ENCODE measurements at regions not wholly inside any gene's neighbourhood (a gene's known extent, or its start where the extent isn't known, plus 50 kb on each side); places are given as distances from the start of the nearest gene placed in this dataset.

GRCh38 chr5:120155873-120156272, 308.2 kb upstream of the PRR16 start:
- Histone ChIP-seq H4K20me1 (ENCODE audit: insufficient read depth, low read length) (no peaks in the 10 kb centered on the region), H3K27me3 (ENCODE audit: insufficient read depth, low read length) (no peaks in the 10 kb centered on the region), H3K36me3 (ENCODE audit: insufficient read depth, low read length) (no peaks in the 10 kb centered on the region), H3K9me3 (ENCODE audit: low read depth, low read length) (no peaks in the 10 kb centered on the region), H3K4me2 (ENCODE audit: insufficient read depth, low read length) (no peak overlapping the region), H3K4me1 (ENCODE audit: insufficient read depth, low read length) (peaks cover 23% of the 10 kb centered on the region), H3K79me2 (ENCODE audit: insufficient read depth, low read length) (no peaks in the 10 kb centered on the region), H3K27ac (ENCODE audit: low read depth, low read length) (no peak overlapping the region), H2AFZ (ENCODE audit: low read length) (no peak overlapping the region), H3K4me3 (ENCODE audit: insufficient read depth, low read length) (no peak overlapping the region)
- no peak for DNase-seq (ENCODE audit: insufficient read length, low spot score, missing footprints)
- no peak for TF ChIP-seq CTCF (IDR thresholded peaks at IDR 0.05; ENCODE audit: extremely low read depth, low read depth, low read length)

GRCh38 chr5:120158211-120158610, 305.9 kb upstream of the PRR16 start:
- Histone ChIP-seq H3K79me2 (ENCODE audit: insufficient read depth, low read length) (no peaks in the 10 kb centered on the region), H4K20me1 (ENCODE audit: insufficient read depth, low read length) (no peaks in the 10 kb centered on the region), H3K36me3 (ENCODE audit: insufficient read depth, low read length) (no peaks in the 10 kb centered on the region), H2AFZ (ENCODE audit: low read length) (no peak overlapping the region), H3K4me3 (ENCODE audit: insufficient read depth, low read length) (no peak overlapping the region), H3K9me3 (ENCODE audit: low read depth, low read length) (no peaks in the 10 kb centered on the region), H3K4me2 (ENCODE audit: insufficient read depth, low read length) (no peak overlapping the region), H3K4me1 (ENCODE audit: insufficient read depth, low read length) (peaks cover 9% of the 10 kb centered on the region), H3K27me3 (ENCODE audit: insufficient read depth, low read length) (no peaks in the 10 kb centered on the region), H3K27ac (ENCODE audit: low read depth, low read length) (no peak overlapping the region)
- TF ChIP-seq CTCF (IDR thresholded peaks at IDR 0.05; ENCODE audit: extremely low read depth, low read depth, low read length): no peak
- no peak for DNase-seq (ENCODE audit: insufficient read length, low spot score, missing footprints)

- Histone ChIP-seq H3K4me3 (ENCODE audit: insufficient read depth, low read length) (no peak overlapping the region), H3K4me2 (ENCODE audit: insufficient read depth, low read length) (no peak overlapping the region), H4K20me1 (ENCODE audit: insufficient read depth, low read length) (no peaks in the 10 kb centered on the region), H3K79me2 (ENCODE audit: insufficient read depth, low read length) (no peaks in the 10 kb centered on the region), H3K4me1 (ENCODE audit: insufficient read depth, low read length) (peaks cover 9% of the 10 kb centered on the region), H3K36me3 (ENCODE audit: insufficient read depth, low read length) (no peaks in the 10 kb centered on the region), H3K27me3 (ENCODE audit: insufficient read depth, low read length) (no peaks in the 10 kb centered on the region), H2AFZ (ENCODE audit: low read length) (no peak overlapping the region), H3K9me3 (ENCODE audit: low read depth, low read length) (no peaks in the 10 kb centered on the region), H3K27ac (ENCODE audit: low read depth, low read length) (no peak overlapping the region)
- DNase-seq (ENCODE audit: insufficient read length, low spot score, missing footprints): no peak
- no peak for TF ChIP-seq CTCF (IDR thresholded peaks at IDR 0.05; ENCODE audit: extremely low read depth, low read depth, low read length)
Observed at GRCh38 chr5:120159155-120159554, 304.9 kb upstream of the PRR16 start.

GRCh38 chr5:120160124-120160895, 303.8 kb upstream of the PRR16 start:
- Histone ChIP-seq H3K9me3 (ENCODE audit: low read depth, low read length) (no peaks in the 10 kb centered on the region), H3K27ac (ENCODE audit: low read depth, low read length) (peak overlapping the region; percentile 7), H3K36me3 (ENCODE audit: insufficient read depth, low read length) (no peaks in the 10 kb centered on the region), H3K4me3 (ENCODE audit: insufficient read depth, low read length) (no peak overlapping the region), H3K79me2 (ENCODE audit: insufficient read depth, low read length) (no peaks in the 10 kb centered on the region), H3K4me2 (ENCODE audit: insufficient read depth, low read length) (no peak overlapping the region), H3K4me1 (ENCODE audit: insufficient read depth, low read length) (peaks cover 9% of the 10 kb centered on the region), H4K20me1 (ENCODE audit: insufficient read depth, low read length) (no peaks in the 10 kb centered on the region), H3K27me3 (ENCODE audit: insufficient read depth, low read length) (no peaks in the 10 kb centered on the region), H2AFZ (ENCODE audit: low read length) (no peak overlapping the region)
- peak; percentile 30 for DNase-seq (ENCODE audit: insufficient read length, low spot score, missing footprints)
- TF ChIP-seq CTCF (IDR thresholded peaks at IDR 0.05; ENCODE audit: extremely low read depth, low read depth, low read length): no peak
